Heart left ventricle (tissue), 13 donors: ENCODE measurements at regions not wholly inside any gene's neighbourhood (a gene's known extent, or its start where the extent isn't known, plus 50 kb on each side); places are given as distances from the start of the nearest gene placed in this dataset.

Source experiments
- POLR2A ChIP-seq, 2 donors: fragments of 450-650 bp; IDR thresholded peaks; one replicate each; pipeline ENCODE4 v1.6.1; 2017; ENCODE audit warnings: antibody characterized with exemption in 2 of 2, mild to moderate bottlenecking in 2 of 2, moderate library complexity in 2 of 2
- TF ChIP-seq, protein P1 (sequence below), 12 donors: fragments of 200-600 bp; sonication (generic) in 4 of 12; IDR thresholded peaks; one replicate each; pipeline versions ENCODE4 v1.5.0 to v1.8.0; 2018 to 2022; ENCODE audit warnings: antibody characterized with exemption in 12 of 12, mild to moderate bottlenecking in 5 of 12
- donor health status: ischemic (EF 13 %, LVEDD 7.1; RV severe dilation, severe dysfunction).
- donor health status: DM: no; HTN: yes; CAD: no.
- donor health status: DM: no; HTN: no; CAD: no.
- donor health status: ischemic (EF 25% LVEDD 6.9; RV normal size, moderate dysfunction).
- donor health status: ischemic (EF 25% LVEDD 5.7; RV mildly dilated, moderate dysfunction).
- donor health status: ischemic (EF 35%, LVEDD 5.7; RV mildly dilated, moderate dysfunction).
- donor health status: nonischemic (EF 11% LVEDD 7.7; RV severe dilation, severe dysfunction).
- donor health status: DM: yes; HTN: yes; CAD: no.
- donor health status: PGD.
- donor health status: ischemic (EF 29% LVEDD 5.4; RV normal size, mild dysfunction).
- donor health status: nonischemic (EF 23%, LVEDD 6.1; RV moderate dilation, normal function).

DNA sequence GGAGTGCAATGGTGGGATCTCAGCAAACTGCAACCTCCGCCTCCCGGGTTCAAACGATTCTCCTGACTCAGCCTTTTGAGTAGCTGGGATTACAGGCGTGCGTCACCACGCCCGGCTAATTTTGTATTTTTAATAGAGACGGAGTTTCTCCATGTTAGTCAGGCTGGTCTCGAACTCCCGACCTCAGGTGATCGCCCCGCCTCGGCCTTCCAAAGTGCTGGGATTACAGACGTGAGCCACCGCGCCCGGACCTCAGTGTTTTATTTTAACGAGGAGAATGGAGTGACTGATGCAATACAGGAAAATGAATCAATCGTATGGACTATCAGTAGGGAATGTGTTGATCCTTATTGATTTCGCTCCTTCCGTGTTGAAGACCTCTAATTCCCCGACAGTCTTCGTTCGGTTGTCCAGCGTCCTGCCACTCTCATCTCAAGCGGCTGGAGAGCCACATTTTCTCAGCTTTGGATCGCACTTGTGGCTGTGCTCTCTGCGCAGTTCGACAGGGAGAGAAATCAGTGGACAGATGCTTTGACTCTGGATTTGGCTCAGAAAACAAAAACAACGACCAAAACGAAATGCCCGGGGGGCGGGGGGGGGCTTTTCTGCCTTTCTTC lies 166.2 kb downstream of the TRIM27 start:
- TF ChIP-seq, protein P1, sequence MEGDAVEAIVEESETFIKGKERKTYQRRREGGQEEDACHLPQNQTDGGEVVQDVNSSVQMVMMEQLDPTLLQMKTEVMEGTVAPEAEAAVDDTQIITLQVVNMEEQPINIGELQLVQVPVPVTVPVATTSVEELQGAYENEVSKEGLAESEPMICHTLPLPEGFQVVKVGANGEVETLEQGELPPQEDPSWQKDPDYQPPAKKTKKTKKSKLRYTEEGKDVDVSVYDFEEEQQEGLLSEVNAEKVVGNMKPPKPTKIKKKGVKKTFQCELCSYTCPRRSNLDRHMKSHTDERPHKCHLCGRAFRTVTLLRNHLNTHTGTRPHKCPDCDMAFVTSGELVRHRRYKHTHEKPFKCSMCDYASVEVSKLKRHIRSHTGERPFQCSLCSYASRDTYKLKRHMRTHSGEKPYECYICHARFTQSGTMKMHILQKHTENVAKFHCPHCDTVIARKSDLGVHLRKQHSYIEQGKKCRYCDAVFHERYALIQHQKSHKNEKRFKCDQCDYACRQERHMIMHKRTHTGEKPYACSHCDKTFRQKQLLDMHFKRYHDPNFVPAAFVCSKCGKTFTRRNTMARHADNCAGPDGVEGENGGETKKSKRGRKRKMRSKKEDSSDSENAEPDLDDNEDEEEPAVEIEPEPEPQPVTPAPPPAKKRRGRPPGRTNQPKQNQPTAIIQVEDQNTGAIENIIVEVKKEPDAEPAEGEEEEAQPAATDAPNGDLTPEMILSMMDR (IDR thresholded peaks at IDR 0.05): no peak
- no peak for TF ChIP-seq POLR2A (IDR thresholded peaks at IDR 0.05)
